Liver (tissue), 8 donors: ENCODE measurements at regions not wholly inside any gene's neighbourhood (a gene's known extent, or its start where the extent isn't known, plus 50 kb on each side); places are given as distances from the start of the nearest gene placed in this dataset.

ENCODE experiments used
- DNase-seq: peaks from one replicate; pipeline ENCODE4 v3.0.0-alpha.2; 2017; ENCODE audit warnings: low spot score
- H3K27ac ChIP-seq, 2 donors: one replicate each; pipeline ENCODE4 v1.7.0; 2013; ENCODE audit warnings: inconsistent platforms in 2 of 2, low read length in 2 of 2, control low read depth in 1 of 2, low read depth in 1 of 2, mild to moderate bottlenecking in 1 of 2
- H3K27me3 ChIP-seq, 4 donors: one replicate each; pipeline versions ENCODE4 v1.6.1 to v1.7.0; 2013; ENCODE audit warnings: low read length in 3 of 4, inconsistent platforms in 1 of 4, mild to moderate bottlenecking in 1 of 4, moderate library complexity in 1 of 4; ENCODE audit not compliant: control insufficient read depth in 4 of 4, insufficient read depth in 4 of 4
- H3K36me3 ChIP-seq, 4 donors: one replicate each; pipeline versions ENCODE4 v1.6.1 to v1.7.0; 2013; ENCODE audit warnings: low read length in 3 of 4, mild to moderate bottlenecking in 3 of 4, low read depth in 1 of 4, moderate library complexity in 1 of 4; ENCODE audit not compliant: control insufficient read depth in 4 of 4, insufficient read depth in 3 of 4
- H3K4me1 ChIP-seq, 4 donors: one replicate each; pipeline versions ENCODE4 v1.6.1 to v1.7.0; 2013; ENCODE audit warnings: low read length in 3 of 4, mild to moderate bottlenecking in 3 of 4, moderate library complexity in 1 of 4; ENCODE audit not compliant: control insufficient read depth in 4 of 4, insufficient read depth in 4 of 4
- H3K4me3 ChIP-seq, 3 donors: one replicate each; pipeline versions ENCODE4 v1.6.1 to v1.7.0; 2013; ENCODE audit warnings: low read length in 3 of 3, control low read depth in 1 of 3, low read depth in 1 of 3, mild to moderate bottlenecking in 1 of 3
- H3K9ac ChIP-seq, 2 donors: one replicate each; pipeline ENCODE4 v1.7.0; 2013; ENCODE audit warnings: low read length in 2 of 2, mild to moderate bottlenecking in 2 of 2, moderate library complexity in 2 of 2, control low read depth in 1 of 2, low read depth in 1 of 2
- H3K9me3 ChIP-seq, 4 donors: one replicate each; pipeline versions ENCODE4 v1.6.1 to v1.7.0; 2013; ENCODE audit warnings: low read length in 3 of 4; ENCODE audit not compliant: control insufficient read depth in 4 of 4
- ATF3 ChIP-seq: IDR thresholded peaks from 2 replicates; pipeline ENCODE4 v1.6.1; 2016; ENCODE audit warnings: antibody characterized with exemption
- CTCF ChIP-seq: fragments of 150-350 bp; IDR thresholded peaks from 2 replicates; pipeline ENCODE4 v1.5.1; 2017; ENCODE audit warnings: improper control_type of control experiment, low read depth, low read length; ENCODE audit not compliant: missing input control
- EGR1 ChIP-seq, 2 donors: IDR thresholded peaks; 2 replicates each; pipeline ENCODE4 v1.6.1; 2016 to 2018; ENCODE audit warnings: antibody characterized with exemption in 2 of 2, low read depth in 2 of 2
- FOXA1 ChIP-seq: IDR thresholded peaks from 2 replicates; pipeline ENCODE4 v1.6.1; 2016; ENCODE audit warnings: antibody characterized with exemption
- FOXA2 ChIP-seq: IDR thresholded peaks from 2 replicates; pipeline ENCODE4 v1.6.1; 2016; ENCODE audit warnings: antibody characterized with exemption
- GABPA ChIP-seq, 2 donors: IDR thresholded peaks in 1 of 2; conservative IDR thresholded peaks in 1 of 2; 2 replicates each; pipeline ENCODE4 v1.6.1; 2016; ENCODE audit warnings: antibody characterized with exemption in 2 of 2, mild to moderate bottlenecking in 1 of 2, moderate library complexity in 1 of 2
- HNF4A ChIP-seq, 2 donors: conservative IDR thresholded peaks; 2 replicates each; pipeline ENCODE4 v1.6.1; 2016; ENCODE audit warnings: antibody characterized with exemption in 2 of 2, mild to moderate bottlenecking in 2 of 2
- HNF4G ChIP-seq: IDR thresholded peaks from 2 replicates; pipeline ENCODE4 v1.6.1; 2016; ENCODE audit warnings: antibody characterized with exemption
- JUND ChIP-seq, 2 donors: IDR thresholded peaks; 2 replicates each; pipeline ENCODE4 v1.6.1; 2016; ENCODE audit warnings: antibody characterized with exemption in 2 of 2
- NR2F2 ChIP-seq: IDR thresholded peaks from 2 replicates; pipeline ENCODE4 v1.6.1; 2016; ENCODE audit warnings: antibody characterized with exemption
- RAD21 ChIP-seq, 2 donors: IDR thresholded peaks; 2 replicates each; pipeline ENCODE4 v1.6.1; 2016; ENCODE audit warnings: antibody characterized with exemption in 2 of 2, mild to moderate bottlenecking in 2 of 2
- RXRA ChIP-seq, 2 donors: IDR thresholded peaks; 2 replicates each; pipeline ENCODE4 v1.6.1; 2017 to 2018; ENCODE audit warnings: antibody characterized with exemption in 2 of 2, mild to moderate bottlenecking in 1 of 2
- SP1 ChIP-seq: IDR thresholded peaks from 2 replicates; pipeline ENCODE4 v1.6.1; 2018; ENCODE audit warnings: antibody characterized with exemption, mild to moderate bottlenecking
- YY1 ChIP-seq: IDR thresholded peaks from 2 replicates; pipeline ENCODE4 v1.6.1; 2016; ENCODE audit warnings: antibody characterized with exemption, mild to moderate bottlenecking
- WGBS: extraction: QIAGEN DNeasy Blood & Tissue Kit; methylation state at CpG from one replicate; pipeline ENCODE4 v1.1.7; 2013; 5-methylcytosine and 5-hydroxymethylcytosine counted together
- TF ChIP-seq, protein P1 (sequence below): IDR thresholded peaks from 2 replicates; pipeline ENCODE4 v1.6.1; 2016; ENCODE audit warnings: antibody characterized with exemption
- TF ChIP-seq, protein P2 (sequence below): IDR thresholded peaks from 2 replicates; pipeline ENCODE4 v1.6.1; 2016; ENCODE audit warnings: antibody characterized with exemption, mild to moderate bottlenecking
- TF ChIP-seq, protein P3 (sequence below): IDR thresholded peaks from 2 replicates; pipeline ENCODE4 v1.6.1; 2016; ENCODE audit warnings: antibody characterized with exemption
- donor health status: healthy.
- donor health status: healthy.
- donor health status: healthy.
- donor health status: healthy.
- donor health status: healthy.

DNA sequence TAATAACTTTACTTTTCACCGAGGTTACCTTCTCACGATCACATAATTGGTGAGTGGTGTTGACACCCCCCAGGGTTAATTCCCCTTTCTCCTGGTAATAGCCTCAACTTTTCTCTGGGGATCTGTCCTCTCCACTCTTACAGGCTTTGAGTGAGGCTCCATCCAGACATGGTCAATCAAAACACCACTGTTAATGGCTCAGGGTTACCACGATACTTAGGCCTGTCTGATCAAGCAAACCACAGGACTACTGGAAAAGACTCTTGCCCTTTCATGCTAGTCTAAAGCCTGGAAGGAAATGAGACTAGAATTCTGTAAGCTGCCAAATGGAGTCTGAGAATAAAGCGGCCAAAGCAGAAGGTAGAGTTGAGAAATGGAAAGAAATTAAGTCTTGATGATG lies 56.5 kb upstream of the STT3B start:
- H3K27me3 ChIP-seq: no peaks in the 10 kb centered on the region
- TF ChIP-seq FOXA1 (no peak), YY1 (no peak), GABPA (IDR thresholded peaks at IDR 0.05 in 1 of 2, conservative IDR thresholded peaks at IDR 0.05 in 1 of 2) (no peak), RAD21 (IDR thresholded peaks at IDR 0.05) (no peak), NR2F2 (no peak), EGR1 (IDR thresholded peaks at IDR 0.05; ENCODE audit: low read depth in 2 of 2) (no peak), SP1 (no peak), HNF4A (conservative IDR thresholded peaks at IDR 0.05) (no peak), JUND (IDR thresholded peaks at IDR 0.05) (no peak), HNF4G (no peak), ATF3 (no peak), RXRA (IDR thresholded peaks at IDR 0.05) (no peak), CTCF (no peak), FOXA2 (no peak)
- TF ChIP-seq, protein P1, sequence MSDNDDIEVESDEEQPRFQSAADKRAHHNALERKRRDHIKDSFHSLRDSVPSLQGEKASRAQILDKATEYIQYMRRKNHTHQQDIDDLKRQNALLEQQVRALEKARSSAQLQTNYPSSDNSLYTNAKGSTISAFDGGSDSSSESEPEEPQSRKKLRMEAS: no peak
- TF ChIP-seq, protein P2, sequence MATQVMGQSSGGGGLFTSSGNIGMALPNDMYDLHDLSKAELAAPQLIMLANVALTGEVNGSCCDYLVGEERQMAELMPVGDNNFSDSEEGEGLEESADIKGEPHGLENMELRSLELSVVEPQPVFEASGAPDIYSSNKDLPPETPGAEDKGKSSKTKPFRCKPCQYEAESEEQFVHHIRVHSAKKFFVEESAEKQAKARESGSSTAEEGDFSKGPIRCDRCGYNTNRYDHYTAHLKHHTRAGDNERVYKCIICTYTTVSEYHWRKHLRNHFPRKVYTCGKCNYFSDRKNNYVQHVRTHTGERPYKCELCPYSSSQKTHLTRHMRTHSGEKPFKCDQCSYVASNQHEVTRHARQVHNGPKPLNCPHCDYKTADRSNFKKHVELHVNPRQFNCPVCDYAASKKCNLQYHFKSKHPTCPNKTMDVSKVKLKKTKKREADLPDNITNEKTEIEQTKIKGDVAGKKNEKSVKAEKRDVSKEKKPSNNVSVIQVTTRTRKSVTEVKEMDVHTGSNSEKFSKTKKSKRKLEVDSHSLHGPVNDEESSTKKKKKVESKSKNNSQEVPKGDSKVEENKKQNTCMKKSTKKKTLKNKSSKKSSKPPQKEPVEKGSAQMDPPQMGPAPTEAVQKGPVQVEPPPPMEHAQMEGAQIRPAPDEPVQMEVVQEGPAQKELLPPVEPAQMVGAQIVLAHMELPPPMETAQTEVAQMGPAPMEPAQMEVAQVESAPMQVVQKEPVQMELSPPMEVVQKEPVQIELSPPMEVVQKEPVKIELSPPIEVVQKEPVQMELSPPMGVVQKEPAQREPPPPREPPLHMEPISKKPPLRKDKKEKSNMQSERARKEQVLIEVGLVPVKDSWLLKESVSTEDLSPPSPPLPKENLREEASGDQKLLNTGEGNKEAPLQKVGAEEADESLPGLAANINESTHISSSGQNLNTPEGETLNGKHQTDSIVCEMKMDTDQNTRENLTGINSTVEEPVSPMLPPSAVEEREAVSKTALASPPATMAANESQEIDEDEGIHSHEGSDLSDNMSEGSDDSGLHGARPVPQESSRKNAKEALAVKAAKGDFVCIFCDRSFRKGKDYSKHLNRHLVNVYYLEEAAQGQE: no peak
- TF ChIP-seq, protein P3, sequence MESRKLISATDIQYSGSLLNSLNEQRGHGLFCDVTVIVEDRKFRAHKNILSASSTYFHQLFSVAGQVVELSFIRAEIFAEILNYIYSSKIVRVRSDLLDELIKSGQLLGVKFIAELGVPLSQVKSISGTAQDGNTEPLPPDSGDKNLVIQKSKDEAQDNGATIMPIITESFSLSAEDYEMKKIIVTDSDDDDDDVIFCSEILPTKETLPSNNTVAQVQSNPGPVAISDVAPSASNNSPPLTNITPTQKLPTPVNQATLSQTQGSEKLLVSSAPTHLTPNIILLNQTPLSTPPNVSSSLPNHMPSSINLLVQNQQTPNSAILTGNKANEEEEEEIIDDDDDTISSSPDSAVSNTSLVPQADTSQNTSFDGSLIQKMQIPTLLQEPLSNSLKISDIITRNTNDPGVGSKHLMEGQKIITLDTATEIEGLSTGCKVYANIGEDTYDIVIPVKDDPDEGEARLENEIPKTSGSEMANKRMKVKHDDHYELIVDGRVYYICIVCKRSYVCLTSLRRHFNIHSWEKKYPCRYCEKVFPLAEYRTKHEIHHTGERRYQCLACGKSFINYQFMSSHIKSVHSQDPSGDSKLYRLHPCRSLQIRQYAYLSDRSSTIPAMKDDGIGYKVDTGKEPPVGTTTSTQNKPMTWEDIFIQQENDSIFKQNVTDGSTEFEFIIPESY: no peak
- DNase-seq: no peak
- 98% methylated on average over 4 of the region's 4 CpGs for WGBS
- H3K4me3 ChIP-seq: no peak overlapping the region
- no peak overlapping the region for H3K27ac ChIP-seq
- H3K4me1 ChIP-seq: no peaks in the 10 kb centered on the region
- H3K36me3 ChIP-seq: no peaks in the 10 kb centered on the region
- H3K9ac ChIP-seq: no peak overlapping the region
- H3K9me3 ChIP-seq: peaks cover 0 to 3% (median 0%) of the 10 kb centered on the region in 4 donors

DNA sequence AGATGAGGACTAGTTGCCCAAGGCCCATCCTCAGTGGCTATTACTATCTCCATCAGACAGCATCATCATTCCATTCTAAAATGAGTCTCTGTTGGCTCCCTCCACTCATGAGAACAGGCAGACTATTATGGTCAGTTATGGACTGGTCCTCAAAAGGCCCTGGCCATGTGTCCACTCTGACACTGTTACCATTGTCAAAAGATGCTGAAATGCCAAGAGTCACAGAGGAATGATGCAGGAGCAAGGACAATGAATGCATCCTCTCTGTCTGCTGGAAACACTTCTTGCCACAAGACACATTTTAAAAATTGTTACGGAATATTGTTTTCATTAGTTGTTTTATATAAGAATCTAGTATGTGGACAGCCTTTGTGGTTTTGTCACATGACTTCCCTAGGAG lies 53.3 kb upstream of the STT3B start:
- Histone ChIP-seq H3K4me1 (no peaks in the 10 kb centered on the region), H3K9me3 (peaks cover 0 to 3% (median 0%) of the 10 kb centered on the region in 4 donors), H3K27me3 (no peaks in the 10 kb centered on the region), H3K36me3 (no peaks in the 10 kb centered on the region), H3K4me3 (no peak overlapping the region), H3K9ac (no peak overlapping the region), H3K27ac (no peak overlapping the region)
- DNase-seq: no peak
- 98% methylated on average over 1 of the region's 1 CpG for WGBS
- TF ChIP-seq SP1: no peak
